Esophagus muscularis mucosa (tissue), 4 donors: ENCODE measurements at regions not wholly inside any gene's neighbourhood (a gene's known extent, or its start where the extent isn't known, plus 50 kb on each side); places are given as distances from the start of the nearest gene placed in this dataset.

Source experiments
- DNase-seq: peaks from one replicate; pipeline ENCODE4 v3.0.0-alpha.2; 2017; ENCODE audit errors: extremely low spot score
- H3K27ac ChIP-seq, 4 donors: fragments of 200-600 bp; sonication (generic); replicated peaks in 1 of 4; 1 replicate in 3 of 4; 2 replicates in 1 of 4; pipeline ENCODE4 v1.5.1; 2016 to 2019; ENCODE audit warnings: mild to moderate bottlenecking in 1 of 4
- H3K27me3 ChIP-seq, 4 donors: fragments of 200-600 bp; sonication (generic); one replicate each; pipeline versions ENCODE4 v1.5.1 to v1.6.0; 2016 to 2019
- H3K36me3 ChIP-seq, 4 donors: fragments of 200-600 bp; sonication (generic); one replicate each; pipeline ENCODE4 v1.5.1; 2016 to 2019
- H3K4me1 ChIP-seq, 4 donors: fragments of 200-600 bp; sonication (generic); one replicate each; pipeline ENCODE4 v1.5.1; 2016 to 2019
- H3K4me3 ChIP-seq, 4 donors: fragments of 200-600 bp; sonication (generic); 1 replicate in 2 of 4; 2 replicates in 2 of 4; pipeline ENCODE4 v1.5.1; 2016 to 2019; ENCODE audit warnings: mild to moderate bottlenecking in 4 of 4, moderate library complexity in 1 of 4
- H3K9me3 ChIP-seq, 4 donors: fragments of 200-600 bp; sonication (generic); 1 replicate in 3 of 4; 2 replicates in 1 of 4; pipeline ENCODE4 v1.5.1; 2016 to 2019
- EP300 ChIP-seq: sonication (generic); formaldehyde crosslinking; IDR thresholded peaks from one replicate; pipeline ENCODE4 v1.6.1; 2017; ENCODE audit warnings: antibody characterized with exemption
- POLR2A ChIP-seq: fragments of 450-650 bp; IDR thresholded peaks from one replicate; pipeline ENCODE4 v1.6.1; 2017; ENCODE audit warnings: antibody characterized with exemption, moderate library complexity, mild to moderate bottlenecking, low read depth
- POLR2AphosphoS5 ChIP-seq, 2 donors: sonication (generic); formaldehyde crosslinking; IDR thresholded peaks; one replicate each; pipeline ENCODE4 v1.6.1; 2017; ENCODE audit warnings: antibody characterized with exemption in 2 of 2
- WGBS: methylation state at CpG from one replicate; pipeline ENCODE4 v1.1.5; 2018; 5-methylcytosine and 5-hydroxymethylcytosine counted together
- intact Hi-C: fragments of 100-400 bp; cut with DNase I; formaldehyde crosslinking; loops from one replicate; pipeline ENCODE4 v1.15.1; 2023
- TF ChIP-seq, protein P1 (sequence below), 3 experiments: fragments of 200-600 bp in 2 of 3; fragments of 450-650 bp in 1 of 3; sonication (generic) in 2 of 3; IDR thresholded peaks; one replicate each; pipeline ENCODE4 v1.5.1; 2017 to 2019; ENCODE audit warnings: antibody characterized with exemption in 3 of 3, mild to moderate bottlenecking in 2 of 3, moderate library complexity in 1 of 3

DNA sequence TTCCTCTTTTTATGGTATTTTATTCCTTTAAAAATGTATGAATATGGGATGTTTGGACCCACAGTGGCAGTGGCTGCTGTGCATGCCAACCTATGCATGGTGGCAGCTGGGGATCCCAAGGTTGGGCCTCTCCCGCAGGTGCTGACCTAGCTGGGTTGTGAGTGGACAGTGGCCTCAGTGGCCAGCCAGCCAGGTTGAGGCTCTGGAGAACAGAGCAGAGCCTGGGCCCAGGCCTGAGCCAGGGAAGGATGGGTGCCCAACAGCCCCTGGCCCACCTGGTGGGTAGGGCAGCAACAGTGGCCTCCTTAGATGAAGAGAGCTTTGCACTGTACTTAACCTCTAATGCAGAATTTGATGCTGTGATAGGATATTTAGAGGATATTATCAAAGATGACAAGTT lies 624.8 kb downstream of the CHSY3 start:
- no peak for DNase-seq
- intact Hi-C loops, result no loop called here
- WGBS, result 100% methylated on average over 1 of the region's 1 CpG
- Histone ChIP-seq H3K4me1 (no peaks in the 10 kb centered on the region), H3K36me3 (no peaks in the 10 kb centered on the region), H3K4me3 (no peak overlapping the region), H3K9me3 (no peaks in the 10 kb centered on the region), H3K27ac (no peak overlapping the region), H3K27me3 (no peaks in the 10 kb centered on the region)
- TF ChIP-seq EP300 (no peak), POLR2AphosphoS5 (IDR thresholded peaks at IDR 0.05) (no peak), POLR2A (no peak)
- TF ChIP-seq, protein P1, sequence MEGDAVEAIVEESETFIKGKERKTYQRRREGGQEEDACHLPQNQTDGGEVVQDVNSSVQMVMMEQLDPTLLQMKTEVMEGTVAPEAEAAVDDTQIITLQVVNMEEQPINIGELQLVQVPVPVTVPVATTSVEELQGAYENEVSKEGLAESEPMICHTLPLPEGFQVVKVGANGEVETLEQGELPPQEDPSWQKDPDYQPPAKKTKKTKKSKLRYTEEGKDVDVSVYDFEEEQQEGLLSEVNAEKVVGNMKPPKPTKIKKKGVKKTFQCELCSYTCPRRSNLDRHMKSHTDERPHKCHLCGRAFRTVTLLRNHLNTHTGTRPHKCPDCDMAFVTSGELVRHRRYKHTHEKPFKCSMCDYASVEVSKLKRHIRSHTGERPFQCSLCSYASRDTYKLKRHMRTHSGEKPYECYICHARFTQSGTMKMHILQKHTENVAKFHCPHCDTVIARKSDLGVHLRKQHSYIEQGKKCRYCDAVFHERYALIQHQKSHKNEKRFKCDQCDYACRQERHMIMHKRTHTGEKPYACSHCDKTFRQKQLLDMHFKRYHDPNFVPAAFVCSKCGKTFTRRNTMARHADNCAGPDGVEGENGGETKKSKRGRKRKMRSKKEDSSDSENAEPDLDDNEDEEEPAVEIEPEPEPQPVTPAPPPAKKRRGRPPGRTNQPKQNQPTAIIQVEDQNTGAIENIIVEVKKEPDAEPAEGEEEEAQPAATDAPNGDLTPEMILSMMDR (IDR thresholded peaks at IDR 0.05), result no peak

DNA sequence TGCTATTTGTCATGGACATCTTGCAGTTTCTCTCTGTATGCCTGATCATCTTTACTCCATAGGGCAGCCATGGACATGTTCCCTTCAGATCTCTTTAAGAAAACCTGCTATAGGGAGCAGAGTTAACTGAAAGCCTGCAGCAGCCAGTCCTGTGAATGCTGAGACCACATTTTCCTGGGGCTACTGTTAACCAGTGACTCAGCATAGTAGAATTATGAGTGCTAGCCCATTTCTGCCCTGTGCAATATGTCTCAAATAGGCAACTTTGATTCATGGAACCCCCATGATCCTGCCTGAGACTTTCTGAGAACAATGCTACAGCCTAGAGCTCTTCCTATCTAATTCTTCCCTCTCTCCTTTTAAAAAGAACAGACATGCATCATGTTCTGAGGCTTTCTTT lies 624.2 kb downstream of the CHSY3 start:
- intact Hi-C loops, result no loop called here

DNA sequence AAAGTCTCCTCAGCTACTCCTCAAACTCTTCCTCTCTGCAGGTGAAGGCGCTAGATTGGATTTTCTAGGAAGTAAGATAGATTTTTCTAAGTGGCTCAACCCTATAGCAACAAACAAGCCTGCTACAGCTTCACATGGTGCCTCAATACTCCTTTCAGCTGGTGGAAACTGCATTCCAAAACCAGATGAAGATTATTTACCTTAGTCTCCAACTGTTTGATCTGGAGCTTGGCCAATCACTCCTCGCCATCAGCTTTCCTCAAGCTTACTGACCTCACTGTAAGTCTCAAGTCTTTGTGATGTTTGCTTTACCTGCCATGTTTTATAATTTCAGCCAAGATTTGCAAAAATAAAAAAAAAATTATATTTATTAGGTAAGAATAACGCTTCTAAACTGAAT lies 622.4 kb downstream of the CHSY3 start:
- H3K27me3 ChIP-seq, result no peaks in the 10 kb centered on the region
- WGBS, result 78% methylated on average over 3 of the region's 3 CpGs
- no peaks in the 10 kb centered on the region for H3K36me3 ChIP-seq
- intact Hi-C loops, result no loop called here
- H3K4me1 ChIP-seq, result no peaks in the 10 kb centered on the region
- H3K4me3 ChIP-seq, result no peak overlapping the region
- no peak for DNase-seq
- H3K27ac ChIP-seq, result no peak overlapping the region
- H3K9me3 ChIP-seq, result no peaks in the 10 kb centered on the region
- TF ChIP-seq POLR2A (no peak), EP300 (no peak), POLR2AphosphoS5 (IDR thresholded peaks at IDR 0.05) (no peak)
- TF ChIP-seq, protein P1 (IDR thresholded peaks at IDR 0.05), result no peak

More for the DNA sequence above, 624.2 kb downstream of the CHSY3 start:
- H3K27ac ChIP-seq, result no peak overlapping the region
- no peaks in the 10 kb centered on the region for H3K4me1 ChIP-seq
- DNase-seq, result no peak
- no peaks in the 10 kb centered on the region for H3K9me3 ChIP-seq
- no peaks in the 10 kb centered on the region for H3K27me3 ChIP-seq
- TF ChIP-seq EP300 (no peak), POLR2A (no peak), POLR2AphosphoS5 (IDR thresholded peaks at IDR 0.05) (no peak)
- TF ChIP-seq, protein P1 (IDR thresholded peaks at IDR 0.05), result no peak
- no peak overlapping the region for H3K4me3 ChIP-seq
- H3K36me3 ChIP-seq, result no peaks in the 10 kb centered on the region

DNA sequence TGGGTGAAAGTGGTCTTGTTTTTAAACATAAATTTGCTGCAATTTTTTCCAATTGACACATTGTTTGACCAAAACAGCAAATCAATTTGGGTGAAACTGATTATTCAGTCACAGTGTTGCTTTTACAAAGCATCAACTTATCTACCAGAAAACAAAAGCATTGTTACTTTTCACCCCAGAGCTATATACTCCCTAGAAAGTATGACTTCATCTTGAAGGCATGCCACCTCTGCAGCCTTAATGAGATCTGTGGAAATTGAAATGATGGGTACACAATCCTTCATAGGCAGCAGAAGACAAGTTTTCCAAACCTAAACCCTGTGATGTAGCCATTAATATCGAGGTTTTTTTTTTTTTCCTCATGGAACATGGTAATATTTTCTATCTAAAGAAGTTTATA lies 615.9 kb downstream of the CHSY3 start:
- intact Hi-C loops, result no loop called here
- H3K4me3 ChIP-seq, result no peak overlapping the region
- H3K9me3 ChIP-seq, result peaks cover 0 to 11% (median 7%) of the 10 kb centered on the region in 4 donors
- DNase-seq, result no peak
- no peaks in the 10 kb centered on the region for H3K4me1 ChIP-seq
- H3K27me3 ChIP-seq, result no peaks in the 10 kb centered on the region
- TF ChIP-seq, protein P1 (IDR thresholded peaks at IDR 0.05), result no peak
- TF ChIP-seq EP300 (no peak), POLR2AphosphoS5 (IDR thresholded peaks at IDR 0.05) (no peak), POLR2A (no peak)
- H3K36me3 ChIP-seq, result no peaks in the 10 kb centered on the region
- WGBS, result 72% methylated on average over 1 of the region's 1 CpG
- H3K27ac ChIP-seq, result no peak overlapping the region

DNA sequence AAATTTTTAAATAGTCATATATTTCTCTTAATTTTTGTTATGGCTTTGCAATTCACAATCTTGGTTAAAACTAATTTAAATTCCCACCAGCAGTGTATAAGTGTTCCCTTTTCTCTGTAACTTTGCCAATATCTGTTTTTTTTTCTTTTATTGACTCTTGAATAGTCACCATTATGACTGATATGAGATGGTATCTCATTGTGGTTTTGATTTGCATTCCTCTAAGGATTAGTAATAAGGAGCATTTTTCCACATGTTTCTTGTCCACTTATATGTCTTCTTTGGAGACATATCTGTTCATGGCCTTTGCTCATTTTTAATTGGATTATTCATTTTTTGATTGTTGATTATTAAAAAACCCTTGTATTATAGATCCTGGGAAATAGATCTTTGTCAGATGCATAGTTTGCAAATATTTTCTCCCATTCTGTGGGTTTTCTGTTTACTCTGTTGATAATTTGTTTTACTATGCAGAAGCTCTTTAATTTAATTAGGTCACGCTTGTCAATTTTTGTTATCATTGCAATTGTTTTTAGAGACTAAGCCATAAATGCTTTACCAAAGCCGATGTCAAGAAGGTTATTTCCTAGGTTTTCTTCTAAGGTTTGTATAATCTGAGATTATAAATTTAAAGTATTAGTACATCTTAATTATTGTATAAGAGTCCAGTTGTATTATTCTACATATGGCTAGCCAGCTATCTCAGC lies 610.9 kb downstream of the CHSY3 start:
- no peaks in the 10 kb centered on the region for H3K4me1 ChIP-seq
- TF ChIP-seq POLR2AphosphoS5 (IDR thresholded peaks at IDR 0.05) (no peak), POLR2A (no peak), EP300 (no peak)
- TF ChIP-seq, protein P1 (IDR thresholded peaks at IDR 0.05), result no peak
- 90% methylated on average over 2 of the region's 2 CpGs for WGBS
- intact Hi-C loops, result no loop called here
- H3K9me3 ChIP-seq, result peaks cover 0 to 11% (median 7%) of the 10 kb centered on the region in 4 donors
- H3K4me3 ChIP-seq, result no peak overlapping the region
- H3K36me3 ChIP-seq, result no peaks in the 10 kb centered on the region
- no peak for DNase-seq
- no peaks in the 10 kb centered on the region for H3K27me3 ChIP-seq
- no peak overlapping the region for H3K27ac ChIP-seq
